Lower leg skin (tissue), 4 donors: ENCODE measurements at regions not wholly inside any gene's neighbourhood (a gene's known extent, or its start where the extent isn't known, plus 50 kb on each side); places are given as distances from the start of the nearest gene placed in this dataset.

Source experiments
- DNase-seq, 2 donors: peaks; one replicate each; pipeline ENCODE4 v3.0.0-alpha.2; 2019; ENCODE audit warnings: low spot score in 2 of 2
- H3K4me3 ChIP-seq: fragments of 200-600 bp; sonication (generic); 2 replicates; pipeline ENCODE4 v1.5.1; 2017; ENCODE audit warnings: mild to moderate bottlenecking, low read depth; ENCODE audit not compliant: poor library complexity, severe bottlenecking
- POLR2A ChIP-seq, 2 donors: fragments of 450-650 bp; IDR thresholded peaks; one replicate each; pipeline ENCODE4 v1.6.1; 2016 to 2017; ENCODE audit warnings: antibody characterized with exemption in 2 of 2, mild to moderate bottlenecking in 1 of 2, moderate library complexity in 1 of 2
- WGBS, 2 donors: methylation state at CpG; one replicate each; pipeline ENCODE4 v1.1.5; 2018; 5-methylcytosine and 5-hydroxymethylcytosine counted together
- intact Hi-C: fragments of 100-400 bp; cut with DNase I; formaldehyde crosslinking; loops from one replicate; pipeline ENCODE4 v1.15.0; 2023; ENCODE audit warnings: low total_unique reads
- TF ChIP-seq, protein P1 (sequence below), 3 donors: fragments of 450-650 bp; IDR thresholded peaks; one replicate each; pipeline ENCODE4 v1.5.1; 2016; ENCODE audit warnings: antibody characterized with exemption in 3 of 3, mild to moderate bottlenecking in 3 of 3, moderate library complexity in 2 of 3

DNA sequence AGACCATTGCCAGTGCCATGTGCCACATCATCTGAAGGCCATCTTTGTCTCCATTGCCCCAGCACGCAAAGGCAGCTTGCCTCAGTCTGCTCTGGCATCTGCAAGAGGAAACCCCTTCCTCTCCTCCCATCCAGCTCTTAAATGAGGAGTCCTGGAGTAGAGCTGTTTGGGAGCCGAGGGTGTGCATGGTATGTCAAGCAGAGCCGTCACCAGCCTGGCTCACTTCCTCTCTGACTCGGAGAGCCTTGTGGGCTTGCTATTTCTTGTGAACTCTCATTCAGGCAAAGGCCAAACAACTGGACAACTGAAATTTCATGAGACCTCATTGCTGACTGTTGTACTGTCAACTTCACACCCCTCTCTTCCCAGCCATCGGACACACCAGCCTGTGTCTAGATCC is 143.9 kb downstream of the SIPA1L2 start:
- no peak for DNase-seq
- WGBS, 2 donors, result 73 to 79% methylated on average over 5 of the region's 5 CpGs
- intact Hi-C loops, result no loop called here
- no peak overlapping the region for H3K4me3 ChIP-seq
- no peak for TF ChIP-seq POLR2A (IDR thresholded peaks at IDR 0.05)
- TF ChIP-seq, protein P1, sequence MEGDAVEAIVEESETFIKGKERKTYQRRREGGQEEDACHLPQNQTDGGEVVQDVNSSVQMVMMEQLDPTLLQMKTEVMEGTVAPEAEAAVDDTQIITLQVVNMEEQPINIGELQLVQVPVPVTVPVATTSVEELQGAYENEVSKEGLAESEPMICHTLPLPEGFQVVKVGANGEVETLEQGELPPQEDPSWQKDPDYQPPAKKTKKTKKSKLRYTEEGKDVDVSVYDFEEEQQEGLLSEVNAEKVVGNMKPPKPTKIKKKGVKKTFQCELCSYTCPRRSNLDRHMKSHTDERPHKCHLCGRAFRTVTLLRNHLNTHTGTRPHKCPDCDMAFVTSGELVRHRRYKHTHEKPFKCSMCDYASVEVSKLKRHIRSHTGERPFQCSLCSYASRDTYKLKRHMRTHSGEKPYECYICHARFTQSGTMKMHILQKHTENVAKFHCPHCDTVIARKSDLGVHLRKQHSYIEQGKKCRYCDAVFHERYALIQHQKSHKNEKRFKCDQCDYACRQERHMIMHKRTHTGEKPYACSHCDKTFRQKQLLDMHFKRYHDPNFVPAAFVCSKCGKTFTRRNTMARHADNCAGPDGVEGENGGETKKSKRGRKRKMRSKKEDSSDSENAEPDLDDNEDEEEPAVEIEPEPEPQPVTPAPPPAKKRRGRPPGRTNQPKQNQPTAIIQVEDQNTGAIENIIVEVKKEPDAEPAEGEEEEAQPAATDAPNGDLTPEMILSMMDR (IDR thresholded peaks at IDR 0.05), result no peak

DNA sequence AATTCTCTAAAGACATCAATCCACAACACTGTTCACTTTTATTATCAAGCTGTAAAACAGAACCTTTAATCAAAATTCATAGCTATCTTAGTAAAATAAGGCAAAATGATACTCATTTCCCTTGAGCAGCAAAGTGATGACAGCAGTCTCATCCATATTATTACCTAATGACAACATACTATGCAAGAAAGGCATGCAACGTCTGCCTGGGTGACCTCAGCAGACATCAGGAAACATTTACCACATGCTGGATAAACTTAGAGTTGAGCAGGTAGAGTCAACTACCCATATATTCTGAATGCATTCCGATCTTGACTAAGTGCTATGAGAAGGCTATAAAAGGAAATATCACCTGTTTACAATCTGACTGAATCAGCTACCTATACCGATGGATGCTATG is 145.1 kb downstream of the SIPA1L2 start:
- no peak overlapping the region for H3K4me3 ChIP-seq
- TF ChIP-seq, protein P1 (IDR thresholded peaks at IDR 0.05), result no peak
- TF ChIP-seq POLR2A (IDR thresholded peaks at IDR 0.05), result no peak
- WGBS, 2 donors, result 54 to 83% methylated on average over 3 of the region's 3 CpGs
- intact Hi-C loops, result no loop called here
- no peak for DNase-seq

GRCh38 chr1:232483826-232484225 is 146.1 kb downstream of the SIPA1L2 start:
- TF ChIP-seq POLR2A (IDR thresholded peaks at IDR 0.05), result no peak
- TF ChIP-seq, protein P1 (IDR thresholded peaks at IDR 0.05), result no peak
- intact Hi-C loops, result no loop called here
- DNase-seq, result no peak
- H3K4me3 ChIP-seq, result no peak overlapping the region
- WGBS, 2 donors, result 80 to 81% methylated on average over 4 of the region's 4 CpGs

DNA sequence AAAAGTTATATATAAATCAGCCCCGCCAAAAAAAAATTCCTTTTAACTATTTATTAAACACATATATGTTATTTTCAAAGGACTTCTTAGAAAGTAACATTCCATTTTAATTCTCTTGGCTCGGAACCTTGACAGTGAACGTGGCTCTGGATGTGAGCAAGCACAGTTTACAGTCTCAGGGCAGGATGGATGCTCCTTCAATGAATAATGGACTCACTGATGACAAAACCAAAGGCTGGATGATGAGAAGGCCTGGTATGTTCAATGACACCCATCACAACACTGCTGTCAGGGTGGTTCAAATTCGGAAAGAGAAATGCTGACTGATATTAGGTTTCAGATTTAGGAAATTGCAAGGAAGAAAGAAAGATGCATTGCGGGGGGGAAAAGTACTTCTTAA is 148.8 kb downstream of the SIPA1L2 start:
- WGBS, 2 donors, result 91 to 94% methylated on average over 5 of the region's 5 CpGs
- H3K4me3 ChIP-seq, result no peak overlapping the region
- no peak for DNase-seq
- intact Hi-C loops, result no loop called here
- TF ChIP-seq, protein P1 (IDR thresholded peaks at IDR 0.05), result no peak
- no peak for TF ChIP-seq POLR2A (IDR thresholded peaks at IDR 0.05)

DNA sequence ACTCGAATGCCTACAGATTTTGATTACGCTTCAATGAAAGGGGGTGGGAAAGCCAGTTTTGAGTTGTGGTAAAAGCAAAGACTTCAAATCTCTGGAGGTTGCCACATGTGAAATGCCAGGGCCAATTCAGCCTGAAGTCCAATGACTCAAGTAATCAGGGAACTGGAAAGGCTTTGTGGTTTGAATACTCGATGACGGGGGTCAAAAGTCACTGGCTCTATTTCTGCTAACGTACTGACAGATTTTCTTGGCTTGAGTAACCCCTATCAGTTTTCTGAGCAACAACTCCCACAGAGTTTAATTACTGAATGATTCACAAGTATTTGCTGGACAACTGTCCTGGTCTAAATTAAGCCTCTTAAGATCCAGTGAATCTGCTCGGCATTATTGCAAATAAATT is 152.2 kb downstream of the SIPA1L2 start:
- intact Hi-C loops, result no loop called here
- 48 to 76% methylated on average over 6 of the region's 6 CpGs for WGBS, 2 donors
- no peak overlapping the region for H3K4me3 ChIP-seq
- peak in 1 of 2 donors; percentile 48 for DNase-seq
- no peak for TF ChIP-seq POLR2A (IDR thresholded peaks at IDR 0.05)
- TF ChIP-seq, protein P1 (IDR thresholded peaks at IDR 0.05), result no peak

- H3K4me3 ChIP-seq, result no peak overlapping the region
- TF ChIP-seq, protein P1 (IDR thresholded peaks at IDR 0.05), result no peak
- no peak for TF ChIP-seq POLR2A (IDR thresholded peaks at IDR 0.05)
- intact Hi-C loops, result no loop called here
- WGBS, 2 donors, result 67 to 72% methylated on average over 2 of the region's 2 CpGs
- no peak for DNase-seq
Measured at GRCh38 chr1:232476538-232476950, 153.4 kb downstream of the SIPA1L2 start.
